ENCODE measurements at regions not wholly inside any gene's neighbourhood (a gene's known extent, or its start where the extent isn't known, plus 50 kb on each side); places are given as distances from the start of the nearest gene placed in this dataset.

GRCh38 chr4:38392223-38392855 is 271.7 kb upstream of the KLF3 start:
- no peak for ATAC-seq
- Mint-ChIP-seq H3K36me3 (ENCODE audit: low read depth) (peaks cover 8% of the 10 kb centered on the region), H3K9me3 (ENCODE audit: insufficient read depth) (peaks cover 19% of the 10 kb centered on the region), H3K27ac (no peak overlapping the region), H3K4me3 (no peak overlapping the region), H3K27me3 (ENCODE audit: low read depth) (no peaks in the 10 kb centered on the region), H3K4me1 (ENCODE audit: low read depth) (no peaks in the 10 kb centered on the region)
- ChIA-PET POLR2A (interaction anchor here (0.8 kb wide), 1 partner anchor 9 kb away, joined by 3 read pairs; no protein-coding TSS in a partner anchor), CTCF (no interaction called here)
- DNase-seq, result no peak

- ChIA-PET POLR2A (no interaction called here), CTCF (no interaction called here)
- Mint-ChIP-seq H3K27ac (no peak overlapping the region), H3K36me3 (ENCODE audit: low read depth) (peaks cover 3% of the 10 kb centered on the region), H3K4me1 (ENCODE audit: low read depth) (no peaks in the 10 kb centered on the region), H3K4me3 (no peak overlapping the region), H3K27me3 (ENCODE audit: low read depth) (no peaks in the 10 kb centered on the region), H3K9me3 (ENCODE audit: insufficient read depth) (peaks cover 8% of the 10 kb centered on the region)
- DNase-seq, result no peak
- no peak for ATAC-seq
Measured at GRCh38 chr4:38396091-38396490, 267.9 kb upstream of the KLF3 start.

DNA sequence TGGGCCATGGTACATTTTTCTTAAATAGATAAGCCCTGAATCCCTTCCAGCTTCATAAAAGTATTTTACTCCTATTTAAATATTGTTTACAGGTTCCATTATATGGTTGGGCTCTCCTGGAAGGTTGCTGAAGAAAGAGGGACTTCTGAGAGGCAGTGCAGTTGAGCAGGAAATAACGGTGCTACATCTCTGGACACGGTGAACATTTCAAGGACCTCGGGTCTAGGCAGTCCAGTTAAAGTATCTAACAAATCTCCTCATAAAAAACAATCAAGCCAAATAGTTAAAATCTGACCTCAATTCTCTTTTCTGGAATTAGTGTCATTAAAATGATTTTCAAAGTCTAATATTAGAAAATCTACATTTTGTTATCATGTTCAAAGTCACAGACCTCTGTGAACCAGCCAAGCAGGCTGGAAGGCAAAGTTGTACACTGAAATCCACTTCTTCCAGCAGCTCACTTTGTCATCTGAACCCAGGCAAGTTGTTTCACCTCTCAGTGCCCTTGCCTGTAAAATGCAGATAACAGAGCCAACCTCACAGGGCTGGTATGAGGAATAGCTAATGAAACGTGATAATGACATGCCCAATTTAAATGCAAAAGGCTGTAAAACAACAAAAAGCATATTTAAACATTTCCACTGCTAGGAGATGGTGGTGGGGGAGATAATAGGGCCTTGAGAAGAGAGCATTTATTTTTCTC is 267.0 kb upstream of the KLF3 start:
- DNase-seq (no peak), ATAC-seq (no peak)
- Mint-ChIP-seq H3K36me3 (ENCODE audit: low read depth) (no peaks in the 10 kb centered on the region), H3K27ac (no peak overlapping the region), H3K9me3 (ENCODE audit: insufficient read depth) (peaks cover 3% of the 10 kb centered on the region), H3K4me1 (ENCODE audit: low read depth) (no peaks in the 10 kb centered on the region), H3K4me3 (no peak overlapping the region), H3K27me3 (ENCODE audit: low read depth) (no peaks in the 10 kb centered on the region)
- ChIA-PET POLR2A (interaction anchor here (0.6 kb wide), 2 partner anchors 54 to 212 kb away, joined by 3 read pairs; no protein-coding TSS in a partner anchor), CTCF (interaction anchor here (0.8 kb wide), 1 partner anchor 77 kb away, joined by 3 read pairs; no protein-coding TSS in a partner anchor)

DNA sequence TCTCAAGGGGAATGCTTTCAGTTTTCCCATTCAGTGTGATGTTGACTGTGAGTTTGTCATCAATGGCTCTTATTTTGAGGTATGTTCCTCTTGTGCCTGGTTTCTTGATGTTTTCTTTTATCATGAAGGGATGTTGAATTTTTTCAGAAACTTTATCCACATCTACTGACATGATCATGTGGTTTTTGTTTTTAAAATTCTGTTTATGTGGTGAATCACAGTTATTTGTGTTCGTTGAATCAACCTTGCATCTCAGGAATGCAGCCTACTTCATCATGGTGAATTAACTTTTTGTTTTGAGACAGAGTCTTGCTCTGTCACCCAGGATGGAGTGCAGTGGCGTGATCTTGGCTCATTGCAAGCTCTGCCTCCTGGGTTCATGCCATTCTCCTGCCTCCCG is 263.1 kb upstream of the KLF3 start:
- no peaks in the 10 kb centered on the region for H3K27me3 Mint-ChIP-seq (ENCODE audit: low read depth)
- H3K9me3 Mint-ChIP-seq (ENCODE audit: insufficient read depth), result peaks cover 5% of the 10 kb centered on the region
- no peak overlapping the region for H3K4me3 Mint-ChIP-seq
- H3K27ac Mint-ChIP-seq, result no peak overlapping the region
- DNase-seq, result no peak
- H3K4me1 Mint-ChIP-seq (ENCODE audit: low read depth), result no peaks in the 10 kb centered on the region
- no peak for ATAC-seq
- ChIA-PET CTCF (no interaction called here), POLR2A (no interaction called here)
- H3K36me3 Mint-ChIP-seq (ENCODE audit: low read depth), result no peaks in the 10 kb centered on the region

GRCh38 chr4:38406243-38406642 is 257.8 kb upstream of the KLF3 start:
- no peak overlapping the region for H3K27ac Mint-ChIP-seq
- ChIA-PET CTCF (no interaction called here), POLR2A (no interaction called here)
- H3K27me3 Mint-ChIP-seq (ENCODE audit: low read depth), result no peaks in the 10 kb centered on the region
- H3K36me3 Mint-ChIP-seq (ENCODE audit: low read depth), result no peaks in the 10 kb centered on the region
- H3K4me3 Mint-ChIP-seq, result no peak overlapping the region
- H3K9me3 Mint-ChIP-seq (ENCODE audit: insufficient read depth), result peaks cover 5% of the 10 kb centered on the region
- DNase-seq (no peak), ATAC-seq (no peak)
- no peaks in the 10 kb centered on the region for H3K4me1 Mint-ChIP-seq (ENCODE audit: low read depth)

GRCh38 chr4:38409852-38410251 is 254.1 kb upstream of the KLF3 start:
- Mint-ChIP-seq H3K36me3 (ENCODE audit: low read depth) (no peaks in the 10 kb centered on the region), H3K4me1 (ENCODE audit: low read depth) (no peaks in the 10 kb centered on the region), H3K9me3 (ENCODE audit: insufficient read depth) (no peaks in the 10 kb centered on the region), H3K27me3 (ENCODE audit: low read depth) (no peaks in the 10 kb centered on the region), H3K4me3 (no peak overlapping the region), H3K27ac (no peak overlapping the region)
- DNase-seq (no peak), ATAC-seq (no peak)
- CTCF ChIA-PET, result no interaction called here
- POLR2A ChIA-PET, result no interaction called here

- no peak for ATAC-seq
- Mint-ChIP-seq H3K4me1 (ENCODE audit: low read depth) (peaks cover 4% of the 10 kb centered on the region), H3K27me3 (ENCODE audit: low read depth) (no peaks in the 10 kb centered on the region), H3K4me3 (no peak overlapping the region), H3K9me3 (ENCODE audit: insufficient read depth) (no peaks in the 10 kb centered on the region), H3K27ac (no peak overlapping the region), H3K36me3 (ENCODE audit: low read depth) (no peaks in the 10 kb centered on the region)
- no peak for DNase-seq
- POLR2A ChIA-PET, result no interaction called here
- CTCF ChIA-PET, result no interaction called here
Measured at GRCh38 chr4:38411092-38411491, 252.9 kb upstream of the KLF3 start.

DNA sequence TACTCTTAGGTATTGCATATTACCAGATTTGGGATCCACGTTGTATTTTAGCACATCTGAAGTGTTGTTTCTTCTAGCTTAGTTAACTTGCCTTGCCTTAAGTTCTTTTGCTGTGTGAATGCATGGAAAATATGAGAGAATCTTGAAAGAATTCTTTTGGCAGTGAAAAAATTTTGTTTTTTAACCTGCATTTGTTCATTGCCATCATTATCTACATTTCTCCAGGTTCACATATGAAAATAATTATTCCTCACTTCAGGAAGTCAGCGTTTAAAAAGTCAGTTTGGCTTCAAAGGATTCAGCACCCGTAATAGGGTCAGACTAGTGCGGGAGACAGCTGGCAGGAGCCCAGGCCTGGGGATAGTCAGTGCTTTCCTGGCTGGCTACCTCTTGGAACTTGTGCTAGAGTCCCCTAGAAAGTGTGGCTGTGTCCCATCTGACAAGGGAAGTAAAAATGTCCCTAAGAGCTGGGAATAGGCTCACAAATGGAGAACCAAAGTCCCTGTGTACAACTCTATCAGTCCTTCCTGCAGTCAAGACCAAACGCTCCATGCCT is 251.9 kb upstream of the KLF3 start:
- Mint-ChIP-seq H3K27me3 (ENCODE audit: low read depth) (no peaks in the 10 kb centered on the region), H3K4me3 (no peak overlapping the region), H3K9me3 (ENCODE audit: insufficient read depth) (no peaks in the 10 kb centered on the region), H3K4me1 (ENCODE audit: low read depth) (peaks cover 4% of the 10 kb centered on the region), H3K36me3 (ENCODE audit: low read depth) (no peaks in the 10 kb centered on the region), H3K27ac (no peak overlapping the region)
- ATAC-seq, result no peak
- POLR2A ChIA-PET, result no interaction called here
- DNase-seq, result no peak
- CTCF ChIA-PET, result no interaction called here

DNA sequence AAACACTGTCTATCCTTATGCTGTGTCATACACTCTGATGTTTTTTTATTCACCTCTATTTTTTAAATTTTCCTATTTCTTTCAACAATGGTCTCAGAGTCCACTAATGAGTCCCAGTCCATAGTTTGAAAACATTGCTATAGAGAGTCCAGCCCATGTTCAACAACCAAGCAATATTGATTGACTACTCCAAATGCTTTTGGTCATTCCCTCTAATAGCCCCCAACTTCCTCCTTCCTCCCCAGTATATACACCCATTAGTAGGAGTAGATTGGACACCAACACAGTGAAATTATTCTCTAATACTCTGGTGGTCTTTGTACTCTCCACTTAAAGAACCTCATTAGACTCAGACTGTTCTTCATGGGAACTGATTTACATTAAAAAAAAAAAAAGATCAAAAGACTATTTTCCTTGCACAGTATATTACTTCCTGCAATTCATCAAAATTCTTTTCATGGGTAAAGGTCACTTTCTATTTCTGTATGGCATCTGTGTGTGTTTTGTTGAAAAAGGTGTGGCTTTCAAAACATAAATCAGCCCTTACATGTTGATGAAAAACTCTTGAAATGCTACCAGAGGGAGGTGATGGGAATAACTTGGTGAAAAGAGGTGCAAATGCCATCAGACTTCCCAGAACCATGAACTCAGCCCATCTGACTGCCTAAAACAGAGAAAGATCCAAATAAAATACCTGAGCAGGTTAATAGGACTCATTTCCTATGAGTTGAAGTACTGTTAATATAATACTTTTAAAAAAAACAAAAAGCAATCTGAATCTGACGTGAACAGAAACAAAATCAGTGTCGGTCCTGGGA is 250.3 kb upstream of the KLF3 start:
- Mint-ChIP-seq H3K27ac (no peak overlapping the region), H3K4me3 (no peak overlapping the region), H3K27me3 (ENCODE audit: low read depth) (no peaks in the 10 kb centered on the region), H3K36me3 (ENCODE audit: low read depth) (no peaks in the 10 kb centered on the region), H3K4me1 (ENCODE audit: low read depth) (peaks cover 4% of the 10 kb centered on the region), H3K9me3 (ENCODE audit: insufficient read depth) (no peaks in the 10 kb centered on the region)
- DNase-seq, result no peak
- no peak for ATAC-seq
- CTCF ChIA-PET, result no interaction called here
- POLR2A ChIA-PET, result no interaction called here

- Mint-ChIP-seq H3K9me3 (ENCODE audit: insufficient read depth) (no peaks in the 10 kb centered on the region), H3K4me3 (no peak overlapping the region), H3K27me3 (ENCODE audit: low read depth) (no peaks in the 10 kb centered on the region), H3K36me3 (ENCODE audit: low read depth) (no peaks in the 10 kb centered on the region), H3K4me1 (ENCODE audit: low read depth) (peaks cover 4% of the 10 kb centered on the region), H3K27ac (no peak overlapping the region)
- no peak for ATAC-seq
- ChIA-PET POLR2A (no interaction called here), CTCF (no interaction called here)
- DNase-seq, result no peak
Measured at GRCh38 chr4:38414410-38414809, 249.6 kb upstream of the KLF3 start.

DNA sequence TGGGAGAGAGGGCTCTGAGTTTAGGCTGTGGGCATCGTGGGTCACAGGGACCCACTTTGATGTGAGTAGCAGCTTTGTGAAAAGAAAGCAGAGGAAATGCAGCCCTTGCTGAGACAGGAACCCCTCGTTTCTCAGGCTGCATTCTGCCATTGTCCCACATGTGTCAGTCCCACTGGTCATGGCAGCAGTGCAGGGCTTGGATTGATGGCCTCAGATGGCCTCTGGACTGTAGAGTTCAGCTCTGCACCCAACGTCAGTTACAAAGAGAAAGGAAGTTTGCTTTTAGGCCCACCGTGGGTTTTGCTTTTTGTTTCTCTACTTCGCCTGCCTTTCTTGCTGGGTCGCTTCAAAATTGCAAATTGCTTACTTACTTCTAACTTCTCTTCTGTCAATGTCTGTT is 248.3 kb upstream of the KLF3 start:
- Mint-ChIP-seq H3K4me1 (ENCODE audit: low read depth) (peaks cover 4% of the 10 kb centered on the region), H3K27ac (peak overlapping the region; percentile 39), H3K4me3 (no peak overlapping the region), H3K36me3 (ENCODE audit: low read depth) (no peaks in the 10 kb centered on the region), H3K9me3 (ENCODE audit: insufficient read depth) (no peaks in the 10 kb centered on the region), H3K27me3 (ENCODE audit: low read depth) (no peaks in the 10 kb centered on the region)
- ATAC-seq (no peak), DNase-seq (no peak)
- CTCF ChIA-PET, result no interaction called here
- POLR2A ChIA-PET, result no interaction called here

- no peaks in the 10 kb centered on the region for H3K27me3 Mint-ChIP-seq (ENCODE audit: low read depth)
- ChIA-PET CTCF (no interaction called here), POLR2A (no interaction called here)
Measured at GRCh38 chr4:38416450-38417014, 247.5 kb upstream of the KLF3 start.

More at GRCh38 chr4:38416450-38417014, 247.5 kb upstream of the KLF3 start:
- H3K4me3 Mint-ChIP-seq, result no peak overlapping the region
- DNase-seq (no peak), ATAC-seq (no peak)
- H3K4me1 Mint-ChIP-seq (ENCODE audit: low read depth), result peaks cover 4% of the 10 kb centered on the region
- no peaks in the 10 kb centered on the region for H3K9me3 Mint-ChIP-seq (ENCODE audit: insufficient read depth)
- no peak overlapping the region for H3K27ac Mint-ChIP-seq
- no peaks in the 10 kb centered on the region for H3K36me3 Mint-ChIP-seq (ENCODE audit: low read depth)

All from activated CD8-positive, alpha-beta T cell treated with anti-CD3 and anti-CD28 coated beads, Interleukin-2, amount 10 ng/mL, durations not matched to agents 7 days and 5 days (primary cell).